Endodermal cell (in vitro differentiated cells): ENCODE measurements at regions not wholly inside any gene's neighbourhood (a gene's known extent, or its start where the extent isn't known, plus 50 kb on each side); places are given as distances from the start of the nearest gene placed in this dataset.

Source experiments
- DNase-seq: peaks from one replicate; pipeline ENCODE4 v3.0.0-alpha.2; 2017
- H3K27ac ChIP-seq: 2 replicates; pipeline ENCODE4 v1.5.1; 2013; ENCODE audit warnings: mild to moderate bottlenecking, low read depth, low read length, moderate library complexity
- H3K27me3 ChIP-seq: 2 replicates; pipeline ENCODE4 v1.6.1; 2013; ENCODE audit warnings: mild to moderate bottlenecking, low read length, moderate library complexity; ENCODE audit not compliant: insufficient read depth, control insufficient read depth, poor library complexity, severe bottlenecking
- H3K36me3 ChIP-seq: 2 replicates; pipeline ENCODE4 v1.7.0; 2013; ENCODE audit warnings: mild to moderate bottlenecking, low read length, moderate library complexity; ENCODE audit not compliant: control insufficient read depth, insufficient read depth
- H3K4me1 ChIP-seq: one replicate; pipeline ENCODE4 v1.7.0; 2013; ENCODE audit warnings: low read length; ENCODE audit not compliant: control insufficient read depth, insufficient read depth
- H3K4me3 ChIP-seq: 2 replicates; pipeline ENCODE4 v1.5.1; 2013; ENCODE audit warnings: mild to moderate bottlenecking, low read length, moderate library complexity
- H3K9ac ChIP-seq: 2 replicates; pipeline ENCODE4 v1.6.1; 2013; ENCODE audit warnings: mild to moderate bottlenecking, low read length, moderate library complexity; ENCODE audit not compliant: poor library complexity, severe bottlenecking; ENCODE audit errors: extremely low read depth
- H3K9me3 ChIP-seq: 2 replicates; pipeline ENCODE4 v1.6.1; 2013; ENCODE audit warnings: mild to moderate bottlenecking, low read length, moderate library complexity; ENCODE audit not compliant: control insufficient read depth
- H3K27ac Mint-ChIP-seq: 2 replicates; pipeline ENCODE4 v1.8.0; 2020; ENCODE audit warnings: mixed read lengths
- H3K27me3 Mint-ChIP-seq: 2 replicates; pipeline ENCODE4 v1.8.0; 2021; ENCODE audit warnings: mild to moderate bottlenecking, mixed read lengths; ENCODE audit not compliant: insufficient read depth
- H3K36me3 Mint-ChIP-seq: 2 replicates; pipeline ENCODE4 v1.8.0; 2020; ENCODE audit warnings: low read depth, mixed read lengths
- H3K4me1 Mint-ChIP-seq: 2 replicates; pipeline ENCODE4 v1.8.0; 2020; ENCODE audit warnings: mixed read lengths
- H3K4me3 Mint-ChIP-seq: 2 replicates; pipeline ENCODE4 v1.8.0; 2020; ENCODE audit warnings: mild to moderate bottlenecking, moderate library complexity, mixed read lengths
- H3K9me3 Mint-ChIP-seq: 2 replicates; pipeline ENCODE4 v1.8.0; 2020; ENCODE audit warnings: mild to moderate bottlenecking, mixed read lengths
- WGBS, 2 experiments: methylation state at CpG; one replicate each; pipeline versions ENCODE4 v1.1.5 to v1.1.7; 2013; ENCODE audit warnings: missing lambda C conversion rate in 2 of 2, mixed read lengths in 1 of 2; ENCODE audit not compliant: insufficient coverage in 1 of 2, insufficient read length in 1 of 2; 5-methylcytosine and 5-hydroxymethylcytosine counted together
- TF ChIP-seq, protein P1 (sequence below): fragments of 200-600 bp; sonication (generic); conservative IDR thresholded peaks from 2 replicates; pipeline ENCODE4 v1.5.0; 2021; ENCODE audit warnings: antibody characterized with exemption, mild to moderate bottlenecking

DNA sequence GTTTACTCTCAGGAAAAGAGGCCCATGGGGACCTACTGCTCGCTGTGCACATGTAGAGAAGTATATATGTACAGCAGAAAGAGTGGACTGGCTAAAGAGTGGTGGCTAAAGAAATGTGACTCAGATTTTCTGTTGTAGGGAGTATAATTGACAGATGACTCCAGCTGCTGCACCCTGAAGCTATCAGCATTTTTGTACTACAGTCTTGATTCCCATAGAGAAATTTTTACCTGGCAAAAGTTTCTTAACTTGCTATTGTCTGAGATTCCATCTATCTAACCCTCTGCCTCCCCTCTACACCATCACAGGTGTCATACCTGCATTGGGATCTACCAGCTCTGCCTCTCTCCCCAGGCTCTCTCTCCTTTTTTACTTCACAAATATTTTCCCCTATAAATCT is 296.0 kb upstream of the KYNU start:
- Mint-ChIP-seq H3K36me3 (no peaks in the 10 kb centered on the region), H3K4me1 (peaks cover 2% of the 10 kb centered on the region), H3K9me3 (no peaks in the 10 kb centered on the region), H3K27ac (no peak overlapping the region), H3K27me3 (no peaks in the 10 kb centered on the region), H3K4me3 (no peak overlapping the region)
- TF ChIP-seq, protein P1, sequence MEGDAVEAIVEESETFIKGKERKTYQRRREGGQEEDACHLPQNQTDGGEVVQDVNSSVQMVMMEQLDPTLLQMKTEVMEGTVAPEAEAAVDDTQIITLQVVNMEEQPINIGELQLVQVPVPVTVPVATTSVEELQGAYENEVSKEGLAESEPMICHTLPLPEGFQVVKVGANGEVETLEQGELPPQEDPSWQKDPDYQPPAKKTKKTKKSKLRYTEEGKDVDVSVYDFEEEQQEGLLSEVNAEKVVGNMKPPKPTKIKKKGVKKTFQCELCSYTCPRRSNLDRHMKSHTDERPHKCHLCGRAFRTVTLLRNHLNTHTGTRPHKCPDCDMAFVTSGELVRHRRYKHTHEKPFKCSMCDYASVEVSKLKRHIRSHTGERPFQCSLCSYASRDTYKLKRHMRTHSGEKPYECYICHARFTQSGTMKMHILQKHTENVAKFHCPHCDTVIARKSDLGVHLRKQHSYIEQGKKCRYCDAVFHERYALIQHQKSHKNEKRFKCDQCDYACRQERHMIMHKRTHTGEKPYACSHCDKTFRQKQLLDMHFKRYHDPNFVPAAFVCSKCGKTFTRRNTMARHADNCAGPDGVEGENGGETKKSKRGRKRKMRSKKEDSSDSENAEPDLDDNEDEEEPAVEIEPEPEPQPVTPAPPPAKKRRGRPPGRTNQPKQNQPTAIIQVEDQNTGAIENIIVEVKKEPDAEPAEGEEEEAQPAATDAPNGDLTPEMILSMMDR, result no peak
- Histone ChIP-seq H3K4me1 (no peaks in the 10 kb centered on the region), H3K9ac (no peak overlapping the region), H3K9me3 (no peaks in the 10 kb centered on the region), H3K36me3 (no peaks in the 10 kb centered on the region), H3K27me3 (no peaks in the 10 kb centered on the region), H3K27ac (no peak overlapping the region), H3K4me3 (no peak overlapping the region)
- no peak for DNase-seq
- 82% methylated on average over 1 of the region's 1 CpG; no CpG with 5 or more reads in 1 of the 2 experiments for WGBS, 2 experiments

GRCh38 chr2:142580691-142581090 is 296.8 kb upstream of the KYNU start:
- H3K36me3 ChIP-seq, result no peaks in the 10 kb centered on the region
- H3K4me3 ChIP-seq, result no peak overlapping the region
- H3K4me1 Mint-ChIP-seq, result no peaks in the 10 kb centered on the region
- no peak overlapping the region for H3K27ac ChIP-seq
- H3K36me3 Mint-ChIP-seq, result no peaks in the 10 kb centered on the region
- no peaks in the 10 kb centered on the region for H3K9me3 Mint-ChIP-seq
- no peaks in the 10 kb centered on the region for H3K27me3 ChIP-seq
- no peaks in the 10 kb centered on the region for H3K9me3 ChIP-seq
- H3K4me1 ChIP-seq, result no peaks in the 10 kb centered on the region
- TF ChIP-seq, protein P1, result no peak
- no peaks in the 10 kb centered on the region for H3K27me3 Mint-ChIP-seq
- no peak overlapping the region for H3K4me3 Mint-ChIP-seq
- WGBS, 2 experiments, result 96 to 100% methylated on average over 4 to 5 of the region's 5 CpGs
- no peak overlapping the region for H3K27ac Mint-ChIP-seq
- DNase-seq, result no peak
- no peak overlapping the region for H3K9ac ChIP-seq

DNA sequence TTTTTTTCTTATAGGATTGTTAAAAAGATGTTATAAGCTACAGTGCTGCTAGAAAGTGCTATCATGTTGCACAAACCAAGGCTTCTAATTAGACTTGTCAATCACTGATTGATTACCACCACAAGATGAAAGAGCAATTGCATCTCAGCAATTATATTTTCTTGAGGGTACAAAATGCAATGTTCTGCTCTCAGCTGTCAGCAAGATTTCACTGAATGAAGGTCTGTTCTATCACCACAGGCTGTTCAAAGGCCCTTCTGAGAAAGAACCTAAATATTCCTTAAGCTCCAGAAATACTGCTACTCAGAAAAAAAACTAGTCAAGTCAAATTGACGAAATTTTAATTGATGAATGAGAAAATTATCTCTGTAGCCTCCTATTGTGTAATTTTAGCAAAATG is 301.9 kb upstream of the KYNU start:
- H3K9me3 ChIP-seq, result no peaks in the 10 kb centered on the region
- no peaks in the 10 kb centered on the region for H3K36me3 Mint-ChIP-seq
- no peak overlapping the region for H3K4me3 ChIP-seq
- no peaks in the 10 kb centered on the region for H3K4me1 ChIP-seq
- H3K27me3 ChIP-seq, result no peaks in the 10 kb centered on the region
- no peak for DNase-seq
- WGBS, 2 experiments, result no CpG with 5 or more reads among the region's 1 CpG
- no peak overlapping the region for H3K4me3 Mint-ChIP-seq
- no peak overlapping the region for H3K27ac Mint-ChIP-seq
- H3K4me1 Mint-ChIP-seq, result peaks cover 2% of the 10 kb centered on the region
- H3K27me3 Mint-ChIP-seq, result no peaks in the 10 kb centered on the region
- TF ChIP-seq, protein P1, result no peak
- no peak overlapping the region for H3K27ac ChIP-seq
- no peak overlapping the region for H3K9ac ChIP-seq
- H3K9me3 Mint-ChIP-seq, result no peaks in the 10 kb centered on the region
- no peaks in the 10 kb centered on the region for H3K36me3 ChIP-seq
